ENCODE measurements at regions not wholly inside any gene's neighbourhood (a gene's known extent, or its start where the extent isn't known, plus 50 kb on each side); places are given as distances from the start of the nearest gene placed in this dataset.

DNA sequence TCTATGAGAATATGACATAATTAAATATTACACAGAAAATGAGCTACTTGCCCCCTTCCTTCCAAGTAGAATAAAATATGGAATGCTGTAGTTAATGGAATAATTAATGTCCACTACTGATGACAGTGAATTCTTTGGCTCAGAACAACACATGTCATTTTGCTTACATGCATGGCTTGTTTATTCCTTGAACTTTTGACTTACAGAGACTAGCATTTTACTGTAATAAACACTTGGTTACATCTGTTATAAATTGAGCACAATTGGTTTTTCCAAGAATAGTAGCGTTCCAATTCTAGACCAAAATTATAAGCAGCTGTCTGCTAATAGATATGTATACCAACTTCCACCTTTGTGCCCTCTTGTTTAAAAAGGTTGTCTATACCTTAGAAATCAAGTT lies 286.7 kb downstream of the OTUD1 start:
- intact Hi-C loops (cut with DNase I): no loop called here
- Histone ChIP-seq H3K27ac (no peak overlapping the region), H3K4me3 (no peak overlapping the region), H3K4me1 (no peaks in the 10 kb centered on the region), H3K9me3 (no peaks in the 10 kb centered on the region), H3K27me3 (no peaks in the 10 kb centered on the region), H3K36me3 (no peaks in the 10 kb centered on the region)
- no peak for DNase-seq
- ATAC-seq: no peak
- TF ChIP-seq, protein P1, sequence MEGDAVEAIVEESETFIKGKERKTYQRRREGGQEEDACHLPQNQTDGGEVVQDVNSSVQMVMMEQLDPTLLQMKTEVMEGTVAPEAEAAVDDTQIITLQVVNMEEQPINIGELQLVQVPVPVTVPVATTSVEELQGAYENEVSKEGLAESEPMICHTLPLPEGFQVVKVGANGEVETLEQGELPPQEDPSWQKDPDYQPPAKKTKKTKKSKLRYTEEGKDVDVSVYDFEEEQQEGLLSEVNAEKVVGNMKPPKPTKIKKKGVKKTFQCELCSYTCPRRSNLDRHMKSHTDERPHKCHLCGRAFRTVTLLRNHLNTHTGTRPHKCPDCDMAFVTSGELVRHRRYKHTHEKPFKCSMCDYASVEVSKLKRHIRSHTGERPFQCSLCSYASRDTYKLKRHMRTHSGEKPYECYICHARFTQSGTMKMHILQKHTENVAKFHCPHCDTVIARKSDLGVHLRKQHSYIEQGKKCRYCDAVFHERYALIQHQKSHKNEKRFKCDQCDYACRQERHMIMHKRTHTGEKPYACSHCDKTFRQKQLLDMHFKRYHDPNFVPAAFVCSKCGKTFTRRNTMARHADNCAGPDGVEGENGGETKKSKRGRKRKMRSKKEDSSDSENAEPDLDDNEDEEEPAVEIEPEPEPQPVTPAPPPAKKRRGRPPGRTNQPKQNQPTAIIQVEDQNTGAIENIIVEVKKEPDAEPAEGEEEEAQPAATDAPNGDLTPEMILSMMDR (IDR thresholded peaks at IDR 0.05): no peak

DNA sequence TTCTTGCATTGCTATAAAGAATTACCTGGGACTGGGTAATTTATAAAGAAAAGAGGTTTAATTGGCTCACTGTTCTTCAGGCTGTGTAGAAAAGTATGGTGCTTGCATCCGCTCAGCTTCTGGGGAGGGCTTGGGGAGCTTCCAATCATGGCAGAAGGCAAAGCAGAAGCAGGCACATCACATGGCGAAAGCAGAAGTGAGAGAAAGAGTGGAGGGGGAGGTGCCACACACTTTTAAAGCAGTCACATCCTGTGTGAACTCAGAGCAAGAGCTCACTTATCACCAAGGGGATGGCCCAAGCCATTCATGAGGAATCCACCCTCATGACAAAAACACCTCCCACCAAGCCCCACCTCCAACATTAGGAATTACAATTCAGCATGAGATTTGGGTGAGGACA lies 303.5 kb downstream of the OTUD1 start:
- intact Hi-C loops (cut with DNase I): no loop called here
- no peaks in the 10 kb centered on the region for H3K4me1 ChIP-seq
- H3K9me3 ChIP-seq: no peaks in the 10 kb centered on the region
- no peak overlapping the region for H3K4me3 ChIP-seq
- ATAC-seq (no peak), DNase-seq (no peak)
- no peaks in the 10 kb centered on the region for H3K36me3 ChIP-seq
- TF ChIP-seq, protein P1 (IDR thresholded peaks at IDR 0.05): no peak
- H3K27ac ChIP-seq: no peak overlapping the region
- no peaks in the 10 kb centered on the region for H3K27me3 ChIP-seq

DNA sequence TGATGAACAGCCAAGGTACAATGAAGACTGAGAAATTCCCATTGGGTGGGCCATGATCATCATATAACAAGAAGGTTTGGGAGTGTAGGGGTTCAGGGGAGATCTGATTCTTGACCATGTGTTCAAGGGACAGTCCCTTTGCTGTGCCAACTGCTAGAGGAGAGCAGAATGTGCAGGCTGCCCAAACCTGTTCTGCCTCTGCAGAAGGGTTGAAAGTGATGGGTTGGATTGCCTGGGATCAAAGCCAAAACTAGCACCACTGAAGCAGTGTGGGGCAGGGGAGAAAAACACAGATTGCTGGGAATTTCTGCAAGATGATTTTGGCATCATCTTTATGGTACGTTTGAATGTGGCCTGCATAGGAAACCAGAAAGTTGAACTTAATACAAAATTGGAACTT lies 303.9 kb downstream of the OTUD1 start:
- no peaks in the 10 kb centered on the region for H3K9me3 ChIP-seq
- no peaks in the 10 kb centered on the region for H3K36me3 ChIP-seq
- intact Hi-C loops (cut with DNase I): no loop called here
- H3K27ac ChIP-seq: no peak overlapping the region
- H3K27me3 ChIP-seq: no peaks in the 10 kb centered on the region
- TF ChIP-seq, protein P1 (IDR thresholded peaks at IDR 0.05): no peak
- no peak overlapping the region for H3K4me3 ChIP-seq
- H3K4me1 ChIP-seq: no peaks in the 10 kb centered on the region
- ATAC-seq: peak; percentile 43
- DNase-seq: no peak

DNA sequence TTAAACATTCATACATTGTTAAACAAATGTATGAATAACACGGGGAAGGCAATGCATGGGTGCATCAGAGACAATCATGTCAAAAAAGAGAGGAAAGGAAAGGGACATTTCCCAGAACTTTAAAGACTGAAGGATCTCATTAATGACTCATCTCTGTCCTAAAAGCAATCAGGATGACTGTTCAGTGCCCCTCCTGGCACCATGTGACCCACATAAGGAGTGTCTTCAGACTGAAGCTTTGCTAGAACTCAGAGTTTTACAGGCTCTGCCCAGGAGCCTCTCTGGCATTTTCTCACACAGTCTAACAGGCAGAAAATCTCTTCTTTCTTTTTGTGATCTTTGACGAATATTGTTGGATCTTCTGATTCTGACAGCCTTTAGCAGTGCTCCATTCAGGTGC lies 315.3 kb downstream of the OTUD1 start:
- no peaks in the 10 kb centered on the region for H3K27me3 ChIP-seq
- ATAC-seq (no peak), DNase-seq (no peak)
- TF ChIP-seq, protein P1 (IDR thresholded peaks at IDR 0.05): no peak
- H3K36me3 ChIP-seq: no peaks in the 10 kb centered on the region
- H3K27ac ChIP-seq: no peak overlapping the region
- H3K4me3 ChIP-seq: no peak overlapping the region
- H3K9me3 ChIP-seq: no peaks in the 10 kb centered on the region
- no peaks in the 10 kb centered on the region for H3K4me1 ChIP-seq
- intact Hi-C loops (cut with DNase I): no loop called here

DNA sequence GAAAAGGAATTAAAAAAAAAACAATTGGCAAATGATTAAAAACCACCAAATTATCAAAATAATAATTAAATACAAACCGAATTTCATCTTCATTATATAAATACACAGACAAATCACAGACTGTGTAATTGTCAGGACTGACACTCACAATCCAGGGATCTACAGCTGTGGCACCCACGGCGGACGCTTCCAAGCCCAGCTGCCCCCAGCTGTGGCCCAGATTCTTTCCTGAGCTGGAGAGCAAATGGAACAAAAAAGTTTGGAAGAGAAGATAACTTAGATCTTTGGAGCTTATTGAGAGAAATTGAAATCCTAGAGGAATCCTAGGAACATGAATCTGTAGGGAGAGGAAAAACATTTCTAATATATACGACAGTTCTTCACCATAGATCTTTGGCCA lies 316.1 kb downstream of the OTUD1 start:
- no peaks in the 10 kb centered on the region for H3K9me3 ChIP-seq
- TF ChIP-seq, protein P1 (IDR thresholded peaks at IDR 0.05): no peak
- no peak overlapping the region for H3K4me3 ChIP-seq
- intact Hi-C loops (cut with DNase I): no loop called here
- no peak for ATAC-seq
- H3K27ac ChIP-seq: no peak overlapping the region
- no peak for DNase-seq
- no peaks in the 10 kb centered on the region for H3K27me3 ChIP-seq
- no peaks in the 10 kb centered on the region for H3K36me3 ChIP-seq
- no peaks in the 10 kb centered on the region for H3K4me1 ChIP-seq

DNA sequence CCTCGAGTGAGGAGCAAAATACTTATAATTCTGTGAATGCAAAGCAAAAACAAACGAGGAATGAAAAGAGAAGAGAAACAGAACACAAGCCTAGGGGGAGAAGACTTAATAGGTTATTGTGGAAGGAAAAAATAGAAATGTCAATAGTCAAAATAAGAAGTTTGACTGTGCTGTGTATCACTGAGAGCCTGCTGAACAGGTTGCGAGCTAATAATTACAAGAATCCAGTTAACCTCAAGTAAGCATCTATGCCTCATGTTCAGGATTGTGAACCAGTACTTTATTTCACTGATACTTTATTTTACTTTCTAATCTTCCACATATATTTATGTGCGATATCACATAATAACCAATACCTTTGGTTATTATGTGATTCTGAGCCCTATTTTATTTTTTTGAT lies 316.7 kb downstream of the OTUD1 start:
- Histone ChIP-seq H3K4me1 (no peaks in the 10 kb centered on the region), H3K36me3 (no peaks in the 10 kb centered on the region), H3K4me3 (no peak overlapping the region), H3K9me3 (no peaks in the 10 kb centered on the region), H3K27me3 (no peaks in the 10 kb centered on the region), H3K27ac (no peak overlapping the region)
- intact Hi-C loops (cut with DNase I): no loop called here
- TF ChIP-seq, protein P1 (IDR thresholded peaks at IDR 0.05): no peak
- no peak for ATAC-seq
- no peak for DNase-seq

All from upper lobe of right lung (tissue), 1 donor.